ENCODE measurements at regions not wholly inside any gene's neighbourhood (a gene's known extent, or its start where the extent isn't known, plus 50 kb on each side); places are given as distances from the start of the nearest gene placed in this dataset.
A peak's percentile ranks its signal among the peaks of the same experiment; 100 is the strongest.

DNA sequence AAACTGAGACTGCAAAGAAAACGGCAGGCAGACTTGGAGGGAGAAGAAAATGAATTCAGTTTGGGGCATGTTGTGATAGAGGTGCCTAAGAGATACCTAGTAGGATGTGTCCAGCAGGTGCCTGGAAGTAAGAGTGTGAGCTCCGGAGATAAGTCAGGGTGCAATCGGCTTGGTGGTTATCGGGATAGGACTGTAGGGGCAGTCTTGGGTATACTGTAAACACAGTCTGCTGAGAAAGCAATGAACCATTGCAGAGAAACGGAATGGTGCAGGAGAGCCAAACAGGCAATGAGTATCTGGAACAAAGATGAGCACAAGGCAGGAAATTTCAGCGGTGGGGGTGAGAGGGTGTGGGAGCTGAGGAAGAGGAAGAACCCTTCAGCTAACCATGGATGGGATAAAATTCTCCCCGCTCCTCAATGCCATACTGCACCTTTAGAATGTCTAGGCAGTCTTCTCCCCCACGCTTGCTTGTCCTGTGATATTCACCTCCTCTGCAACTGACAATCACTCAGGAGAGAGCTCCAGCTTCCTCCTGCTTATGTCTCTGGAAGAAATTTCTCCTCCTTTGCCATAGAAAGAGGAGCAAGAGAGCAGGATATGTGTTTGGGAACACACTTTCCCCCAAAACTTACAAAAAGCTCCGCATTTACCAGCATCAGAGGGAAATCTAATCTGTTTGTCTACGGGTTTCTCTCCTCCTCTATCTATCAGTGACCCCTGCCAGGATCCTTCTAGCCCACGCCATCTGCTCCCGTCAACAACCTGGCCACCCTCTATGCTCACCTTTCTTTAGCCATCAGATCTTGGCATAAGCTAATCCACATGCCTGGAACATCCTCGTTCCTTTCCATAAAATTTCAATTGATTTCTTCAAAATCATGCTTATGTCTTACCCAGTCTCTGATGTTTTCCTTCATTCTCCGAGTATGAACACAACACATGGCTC, 381.7 kb upstream of the JARID2 start:
- Histone ChIP-seq H3K9ac (ENCODE audit: insufficient read depth, low read length) (no peak overlapping the region), H3K79me2 (ENCODE audit: control insufficient read depth, insufficient read depth, low read length) (no peaks in the 10 kb centered on the region), H3K27me3 (ENCODE audit: control insufficient read depth, insufficient read depth, low read length) (no peaks in the 10 kb centered on the region), H3K4me3 (replicated peaks in 1 of 4; ENCODE audit: control extremely low read depth in 1 of 4, insufficient read depth in 1 of 4, low read depth in 3 of 4, low read length in 4 of 4) (no peak overlapping the region), H2AFZ (ENCODE audit: low read length) (no peak overlapping the region), H4K20me1 (ENCODE audit: control insufficient read depth, extremely low read depth, insufficient read depth, low read length) (no peaks in the 10 kb centered on the region), H3K4me2 (ENCODE audit: extremely low read depth, insufficient read depth, low read length) (no peak overlapping the region), H3K27ac (ENCODE audit: insufficient read depth, low read length) (no peak overlapping the region), H3K9me3 (ENCODE audit: control insufficient read depth, insufficient read depth, low read depth, low read length) (no peaks in the 10 kb centered on the region), H3K36me3 (ENCODE audit: control insufficient read depth, insufficient read depth, low read length) (no peaks in the 10 kb centered on the region), H3K4me1 (ENCODE audit: control insufficient read depth, extremely low read depth, insufficient read depth, low read length) (no peaks in the 10 kb centered on the region)
- TF ChIP-seq EZH2 (IDR thresholded peaks at IDR 0.05; ENCODE audit: low read length, missing control alignments), result no peak
- TF ChIP-seq, protein P1, sequence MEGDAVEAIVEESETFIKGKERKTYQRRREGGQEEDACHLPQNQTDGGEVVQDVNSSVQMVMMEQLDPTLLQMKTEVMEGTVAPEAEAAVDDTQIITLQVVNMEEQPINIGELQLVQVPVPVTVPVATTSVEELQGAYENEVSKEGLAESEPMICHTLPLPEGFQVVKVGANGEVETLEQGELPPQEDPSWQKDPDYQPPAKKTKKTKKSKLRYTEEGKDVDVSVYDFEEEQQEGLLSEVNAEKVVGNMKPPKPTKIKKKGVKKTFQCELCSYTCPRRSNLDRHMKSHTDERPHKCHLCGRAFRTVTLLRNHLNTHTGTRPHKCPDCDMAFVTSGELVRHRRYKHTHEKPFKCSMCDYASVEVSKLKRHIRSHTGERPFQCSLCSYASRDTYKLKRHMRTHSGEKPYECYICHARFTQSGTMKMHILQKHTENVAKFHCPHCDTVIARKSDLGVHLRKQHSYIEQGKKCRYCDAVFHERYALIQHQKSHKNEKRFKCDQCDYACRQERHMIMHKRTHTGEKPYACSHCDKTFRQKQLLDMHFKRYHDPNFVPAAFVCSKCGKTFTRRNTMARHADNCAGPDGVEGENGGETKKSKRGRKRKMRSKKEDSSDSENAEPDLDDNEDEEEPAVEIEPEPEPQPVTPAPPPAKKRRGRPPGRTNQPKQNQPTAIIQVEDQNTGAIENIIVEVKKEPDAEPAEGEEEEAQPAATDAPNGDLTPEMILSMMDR (conservative IDR thresholded peaks at IDR 0.05 in 1 of 2, IDR thresholded peaks at IDR 0.05 in 1 of 2; ENCODE audit: low read depth in 1 of 2, low read length in 2 of 2), result no peak
- no peak for DNase-seq (ENCODE audit: low read depth in 2 of 2)

DNA sequence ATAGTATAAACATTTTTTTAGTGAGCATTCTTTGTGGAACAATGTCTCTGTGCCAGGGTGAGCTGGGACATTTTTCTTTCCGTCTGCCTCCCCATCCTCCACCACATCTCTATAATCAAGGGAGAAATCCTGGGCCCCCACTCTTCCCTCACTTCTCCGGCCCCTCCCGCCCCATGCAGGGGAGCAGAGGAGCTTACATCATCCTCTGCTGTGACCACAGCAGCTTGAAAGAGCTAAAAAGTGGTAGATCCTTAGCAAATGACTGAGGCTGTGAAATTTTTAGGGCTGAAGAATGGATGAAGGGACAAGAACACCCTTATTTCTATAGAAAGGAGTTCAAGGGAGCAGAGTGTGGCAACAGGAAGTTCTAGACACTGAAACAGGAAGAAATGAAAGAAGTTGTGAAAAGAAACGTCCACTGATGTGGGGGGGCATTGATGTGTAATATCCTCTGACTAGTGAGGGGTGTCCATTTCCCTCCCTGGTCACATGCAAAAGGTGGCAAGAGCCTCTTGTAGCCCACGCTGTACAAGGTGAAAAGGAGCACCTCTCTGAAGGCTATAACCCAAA, 380.3 kb upstream of the JARID2 start:
- Histone ChIP-seq H3K4me3 (replicated peaks in 1 of 4; ENCODE audit: control extremely low read depth in 1 of 4, insufficient read depth in 1 of 4, low read depth in 3 of 4, low read length in 4 of 4) (no peak overlapping the region), H3K9me3 (ENCODE audit: control insufficient read depth, insufficient read depth, low read depth, low read length) (no peaks in the 10 kb centered on the region), H3K9ac (ENCODE audit: insufficient read depth, low read length) (no peak overlapping the region), H4K20me1 (ENCODE audit: control insufficient read depth, extremely low read depth, insufficient read depth, low read length) (no peaks in the 10 kb centered on the region), H3K79me2 (ENCODE audit: control insufficient read depth, insufficient read depth, low read length) (no peaks in the 10 kb centered on the region), H3K36me3 (ENCODE audit: control insufficient read depth, insufficient read depth, low read length) (no peaks in the 10 kb centered on the region), H3K4me1 (ENCODE audit: control insufficient read depth, extremely low read depth, insufficient read depth, low read length) (no peaks in the 10 kb centered on the region), H3K4me2 (ENCODE audit: extremely low read depth, insufficient read depth, low read length) (peak overlapping the region; percentile 13), H3K27me3 (ENCODE audit: control insufficient read depth, insufficient read depth, low read length) (no peaks in the 10 kb centered on the region), H2AFZ (ENCODE audit: low read length) (peak overlapping the region; percentile 45), H3K27ac (ENCODE audit: insufficient read depth, low read length) (no peak overlapping the region)
- peak; percentile 20 to 50 for DNase-seq (ENCODE audit: low read depth in 2 of 2)
- TF ChIP-seq EZH2 (IDR thresholded peaks at IDR 0.05; ENCODE audit: low read length, missing control alignments), result no peak
- TF ChIP-seq, protein P1 (conservative IDR thresholded peaks at IDR 0.05 in 1 of 2, IDR thresholded peaks at IDR 0.05 in 1 of 2; ENCODE audit: low read depth in 1 of 2, low read length in 2 of 2), result no peak

DNA sequence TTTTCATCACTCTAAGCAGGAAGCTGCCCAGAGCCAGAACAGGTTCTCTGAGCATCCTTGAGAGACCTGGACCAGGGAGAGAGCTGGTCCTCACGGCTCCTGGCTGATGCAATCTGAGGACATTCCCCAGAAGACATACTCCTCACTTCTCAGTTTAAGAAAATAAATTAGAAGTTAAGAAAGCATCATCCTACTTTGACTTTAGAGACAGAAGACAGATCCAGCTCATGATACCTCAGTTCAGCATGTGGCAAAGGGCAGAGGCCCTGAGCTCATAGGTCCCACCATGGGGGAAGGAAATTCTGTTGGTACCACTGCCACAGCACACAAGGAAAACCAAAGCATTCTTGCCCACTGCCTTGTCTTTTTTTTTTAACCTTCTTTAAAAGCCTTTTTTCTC, 378.1 kb upstream of the JARID2 start:
- Histone ChIP-seq H3K4me2 (ENCODE audit: extremely low read depth, insufficient read depth, low read length) (no peak overlapping the region), H3K9me3 (ENCODE audit: control insufficient read depth, insufficient read depth, low read depth, low read length) (no peaks in the 10 kb centered on the region), H3K36me3 (ENCODE audit: control insufficient read depth, insufficient read depth, low read length) (no peaks in the 10 kb centered on the region), H3K4me1 (ENCODE audit: control insufficient read depth, extremely low read depth, insufficient read depth, low read length) (no peaks in the 10 kb centered on the region), H4K20me1 (ENCODE audit: control insufficient read depth, extremely low read depth, insufficient read depth, low read length) (no peaks in the 10 kb centered on the region), H3K27ac (ENCODE audit: insufficient read depth, low read length) (no peak overlapping the region), H2AFZ (ENCODE audit: low read length) (no peak overlapping the region), H3K27me3 (ENCODE audit: control insufficient read depth, insufficient read depth, low read length) (no peaks in the 10 kb centered on the region), H3K79me2 (ENCODE audit: control insufficient read depth, insufficient read depth, low read length) (no peaks in the 10 kb centered on the region), H3K9ac (ENCODE audit: insufficient read depth, low read length) (no peak overlapping the region), H3K4me3 (replicated peaks in 1 of 4; ENCODE audit: control extremely low read depth in 1 of 4, insufficient read depth in 1 of 4, low read depth in 3 of 4, low read length in 4 of 4) (no peak overlapping the region)
- TF ChIP-seq, protein P1 (conservative IDR thresholded peaks at IDR 0.05 in 1 of 2, IDR thresholded peaks at IDR 0.05 in 1 of 2; ENCODE audit: low read depth in 1 of 2, low read length in 2 of 2), result no peak
- no peak for TF ChIP-seq EZH2 (IDR thresholded peaks at IDR 0.05; ENCODE audit: low read length, missing control alignments)
- no peak for DNase-seq (ENCODE audit: low read depth in 2 of 2)
